Astrocyte (in vitro differentiated cells and primary cell): ENCODE measurements at regions not wholly inside any gene's neighbourhood (a gene's known extent, or its start where the extent isn't known, plus 50 kb on each side); places are given as distances from the start of the nearest gene placed in this dataset.

ENCODE experiments used
- EZH2 ChIP-seq: IDR thresholded peaks from 2 replicates; pipeline ENCODE4 v1.6.1; 2012; ENCODE audit warnings: mild to moderate bottlenecking, low read length, inconsistent platforms; ENCODE audit not compliant: insufficient read depth
- TF ChIP-seq, protein P1 (sequence below): IDR thresholded peaks from 2 replicates; pipeline ENCODE4 v1.5.1; 2011; ENCODE audit warnings: low read depth, mild to moderate bottlenecking, inconsistent platforms, low read length, moderate library complexity; ENCODE audit not compliant: insufficient read depth

DNA sequence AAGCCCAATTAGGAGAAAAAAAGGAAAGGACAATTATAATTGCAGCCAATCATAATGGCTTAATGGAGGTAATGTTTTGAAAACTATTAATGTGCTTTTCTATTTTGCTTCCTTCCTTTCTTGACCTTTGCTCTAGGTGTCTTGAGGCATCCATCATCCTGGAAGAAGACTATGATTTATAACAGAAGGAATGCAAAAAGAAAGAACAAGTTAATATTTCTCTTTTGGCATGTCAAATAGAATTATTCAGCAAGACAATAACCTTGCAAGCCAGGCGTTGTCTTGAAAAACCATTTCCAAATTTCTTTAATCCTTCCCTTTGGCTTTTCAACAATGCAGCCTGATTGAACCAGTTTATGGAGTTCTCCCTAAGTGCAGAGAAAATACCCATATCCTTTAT, 107.7 kb upstream of the USP24 start:
- TF ChIP-seq, protein P1, sequence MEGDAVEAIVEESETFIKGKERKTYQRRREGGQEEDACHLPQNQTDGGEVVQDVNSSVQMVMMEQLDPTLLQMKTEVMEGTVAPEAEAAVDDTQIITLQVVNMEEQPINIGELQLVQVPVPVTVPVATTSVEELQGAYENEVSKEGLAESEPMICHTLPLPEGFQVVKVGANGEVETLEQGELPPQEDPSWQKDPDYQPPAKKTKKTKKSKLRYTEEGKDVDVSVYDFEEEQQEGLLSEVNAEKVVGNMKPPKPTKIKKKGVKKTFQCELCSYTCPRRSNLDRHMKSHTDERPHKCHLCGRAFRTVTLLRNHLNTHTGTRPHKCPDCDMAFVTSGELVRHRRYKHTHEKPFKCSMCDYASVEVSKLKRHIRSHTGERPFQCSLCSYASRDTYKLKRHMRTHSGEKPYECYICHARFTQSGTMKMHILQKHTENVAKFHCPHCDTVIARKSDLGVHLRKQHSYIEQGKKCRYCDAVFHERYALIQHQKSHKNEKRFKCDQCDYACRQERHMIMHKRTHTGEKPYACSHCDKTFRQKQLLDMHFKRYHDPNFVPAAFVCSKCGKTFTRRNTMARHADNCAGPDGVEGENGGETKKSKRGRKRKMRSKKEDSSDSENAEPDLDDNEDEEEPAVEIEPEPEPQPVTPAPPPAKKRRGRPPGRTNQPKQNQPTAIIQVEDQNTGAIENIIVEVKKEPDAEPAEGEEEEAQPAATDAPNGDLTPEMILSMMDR, result no peak
- TF ChIP-seq EZH2, result no peak
